Uterus (tissue), 3 donors: ENCODE measurements at regions not wholly inside any gene's neighbourhood (a gene's known extent, or its start where the extent isn't known, plus 50 kb on each side); places are given as distances from the start of the nearest gene placed in this dataset.

Experiments
- DNase-seq, 2 donors: peaks; one replicate each; pipeline ENCODE4 v3.0.0-alpha.2; 2019 to 2020
- H3K27ac ChIP-seq, 2 donors: fragments of 200-600 bp; sonication (generic); 1 replicate in 1 of 2; 2 replicates in 1 of 2; pipeline ENCODE4 v1.5.1; 2016 to 2018
- H3K27me3 ChIP-seq, 2 donors: fragments of 200-600 bp; sonication (generic); one replicate each; pipeline ENCODE4 v1.5.1; 2018 to 2019; ENCODE audit warnings: control low read depth in 1 of 2
- H3K36me3 ChIP-seq, 2 donors: fragments of 200-600 bp; sonication (generic); one replicate each; pipeline ENCODE4 v1.5.1; 2019; ENCODE audit warnings: control low read depth in 1 of 2
- H3K4me1 ChIP-seq, 2 donors: fragments of 200-600 bp; sonication (generic); one replicate each; pipeline ENCODE4 v1.5.1; 2018 to 2019; ENCODE audit warnings: control low read depth in 1 of 2
- H3K4me3 ChIP-seq, 2 donors: fragments of 200-600 bp; sonication (generic); 1 replicate in 1 of 2; 2 replicates in 1 of 2; pipeline ENCODE4 v1.5.1; 2018 to 2019; ENCODE audit warnings: mild to moderate bottlenecking in 1 of 2
- H3K9me3 ChIP-seq, 2 donors: fragments of 200-600 bp; sonication (generic); one replicate each; pipeline ENCODE4 v1.5.1; 2019; ENCODE audit warnings: control low read depth in 1 of 2
- POLR2A ChIP-seq, 2 donors: fragments of 450-650 bp; IDR thresholded peaks; one replicate each; pipeline ENCODE4 v1.6.1; 2016; ENCODE audit warnings: antibody characterized with exemption in 2 of 2, mild to moderate bottlenecking in 1 of 2, moderate library complexity in 1 of 2
- intact Hi-C: fragments of 100-400 bp; cut with DNase I; formaldehyde crosslinking; loops from one replicate; pipeline ENCODE4 v1.15.1; 2023; ENCODE audit warnings: low total_unique reads
- TF ChIP-seq, protein P1 (sequence below), 4 experiments: fragments of 200-600 bp in 2 of 4; fragments of 450-650 bp in 2 of 4; sonication (generic) in 2 of 4; IDR thresholded peaks; one replicate each; pipeline ENCODE4 v1.5.1; 2016 to 2019; ENCODE audit warnings: antibody characterized with exemption in 4 of 4, mild to moderate bottlenecking in 2 of 4, moderate library complexity in 1 of 4
- donor health status: DM: yes; HTN: yes; CAD: no.

DNA sequence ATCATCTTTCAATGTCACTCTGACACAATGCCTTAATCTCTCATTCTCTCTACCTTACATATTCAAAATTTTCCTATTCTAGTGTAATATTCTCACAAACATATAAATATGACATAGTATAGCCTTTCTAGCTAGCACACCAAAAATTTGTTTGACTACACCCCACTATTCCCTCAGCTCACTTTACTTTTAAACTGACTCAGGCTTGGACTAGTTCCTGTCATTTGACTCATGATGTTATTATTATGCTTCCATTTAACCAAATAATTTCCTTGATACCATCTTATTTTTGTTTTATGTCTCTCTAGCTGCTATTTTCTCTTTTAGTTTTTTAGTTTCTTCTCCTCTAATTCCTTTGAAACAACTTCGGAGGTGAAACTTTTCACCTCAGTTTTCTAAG, 1745.6 kb upstream of the PCDH20 start:
- DNase-seq, result no peak
- H3K9me3 ChIP-seq, result no peaks in the 10 kb centered on the region
- H3K36me3 ChIP-seq, result no peaks in the 10 kb centered on the region
- TF ChIP-seq, protein P1, sequence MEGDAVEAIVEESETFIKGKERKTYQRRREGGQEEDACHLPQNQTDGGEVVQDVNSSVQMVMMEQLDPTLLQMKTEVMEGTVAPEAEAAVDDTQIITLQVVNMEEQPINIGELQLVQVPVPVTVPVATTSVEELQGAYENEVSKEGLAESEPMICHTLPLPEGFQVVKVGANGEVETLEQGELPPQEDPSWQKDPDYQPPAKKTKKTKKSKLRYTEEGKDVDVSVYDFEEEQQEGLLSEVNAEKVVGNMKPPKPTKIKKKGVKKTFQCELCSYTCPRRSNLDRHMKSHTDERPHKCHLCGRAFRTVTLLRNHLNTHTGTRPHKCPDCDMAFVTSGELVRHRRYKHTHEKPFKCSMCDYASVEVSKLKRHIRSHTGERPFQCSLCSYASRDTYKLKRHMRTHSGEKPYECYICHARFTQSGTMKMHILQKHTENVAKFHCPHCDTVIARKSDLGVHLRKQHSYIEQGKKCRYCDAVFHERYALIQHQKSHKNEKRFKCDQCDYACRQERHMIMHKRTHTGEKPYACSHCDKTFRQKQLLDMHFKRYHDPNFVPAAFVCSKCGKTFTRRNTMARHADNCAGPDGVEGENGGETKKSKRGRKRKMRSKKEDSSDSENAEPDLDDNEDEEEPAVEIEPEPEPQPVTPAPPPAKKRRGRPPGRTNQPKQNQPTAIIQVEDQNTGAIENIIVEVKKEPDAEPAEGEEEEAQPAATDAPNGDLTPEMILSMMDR (IDR thresholded peaks at IDR 0.05), result no peak
- H3K4me1 ChIP-seq, result no peaks in the 10 kb centered on the region
- H3K27me3 ChIP-seq, result no peaks in the 10 kb centered on the region
- H3K27ac ChIP-seq, result no peak overlapping the region
- intact Hi-C loops, result no loop called here
- H3K4me3 ChIP-seq, result no peak overlapping the region

- H3K36me3 ChIP-seq, result peaks cover 0 to 3% of the 10 kb centered on the region in 2 donors
- H3K4me1 ChIP-seq, result no peaks in the 10 kb centered on the region
- no peaks in the 10 kb centered on the region for H3K27me3 ChIP-seq
- DNase-seq, result no peak
- no peak overlapping the region for H3K4me3 ChIP-seq
- TF ChIP-seq, protein P1 (IDR thresholded peaks at IDR 0.05), result no peak
- no peak for TF ChIP-seq POLR2A (IDR thresholded peaks at IDR 0.05)
- intact Hi-C loops, result no loop called here
- H3K9me3 ChIP-seq, result no peaks in the 10 kb centered on the region
- no peak overlapping the region for H3K27ac ChIP-seq
Measured at GRCh38 chr13:63156816-63157215, 1741.2 kb upstream of the PCDH20 start.

DNA sequence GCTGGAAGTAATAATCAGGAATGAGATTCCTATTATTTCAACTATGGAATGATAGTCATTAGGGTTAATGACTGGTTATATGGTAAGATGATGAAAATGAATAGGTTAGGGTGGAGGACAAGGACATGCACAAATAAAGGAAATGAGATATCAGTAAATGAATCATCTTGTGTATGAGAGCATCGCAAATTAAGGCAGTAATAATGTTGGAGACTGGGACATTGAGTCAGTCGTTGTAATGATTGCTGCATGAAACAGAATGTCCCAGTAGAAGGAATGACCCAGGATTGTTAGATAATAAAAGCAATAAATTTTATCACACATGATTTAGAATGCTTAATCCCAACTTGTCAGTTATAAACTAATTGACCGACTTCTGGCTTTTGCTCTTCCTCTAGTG, 1733.7 kb upstream of the PCDH20 start:
- TF ChIP-seq, protein P1 (IDR thresholded peaks at IDR 0.05), result no peak
- no peak for TF ChIP-seq POLR2A (IDR thresholded peaks at IDR 0.05)
- H3K9me3 ChIP-seq, result no peaks in the 10 kb centered on the region
- peaks cover 0 to 2% of the 10 kb centered on the region in 2 donors for H3K36me3 ChIP-seq
- no peaks in the 10 kb centered on the region for H3K4me1 ChIP-seq
- no peak for DNase-seq
- H3K27me3 ChIP-seq, result no peaks in the 10 kb centered on the region
- H3K27ac ChIP-seq, result no peak overlapping the region
- intact Hi-C loops, result no loop called here
- no peak overlapping the region for H3K4me3 ChIP-seq

GRCh38 chr13:63139277-63139676, 1723.6 kb upstream of the PCDH20 start:
- no peak for DNase-seq
- TF ChIP-seq, protein P1 (IDR thresholded peaks at IDR 0.05), result no peak
- no peak for TF ChIP-seq POLR2A (IDR thresholded peaks at IDR 0.05)
- Histone ChIP-seq H3K4me1 (no peaks in the 10 kb centered on the region), H3K4me3 (no peak overlapping the region), H3K36me3 (no peaks in the 10 kb centered on the region), H3K27ac (no peak overlapping the region), H3K9me3 (no peaks in the 10 kb centered on the region), H3K27me3 (peaks cover 0 to 3% of the 10 kb centered on the region in 2 donors)
- intact Hi-C loops, result no loop called here

DNA sequence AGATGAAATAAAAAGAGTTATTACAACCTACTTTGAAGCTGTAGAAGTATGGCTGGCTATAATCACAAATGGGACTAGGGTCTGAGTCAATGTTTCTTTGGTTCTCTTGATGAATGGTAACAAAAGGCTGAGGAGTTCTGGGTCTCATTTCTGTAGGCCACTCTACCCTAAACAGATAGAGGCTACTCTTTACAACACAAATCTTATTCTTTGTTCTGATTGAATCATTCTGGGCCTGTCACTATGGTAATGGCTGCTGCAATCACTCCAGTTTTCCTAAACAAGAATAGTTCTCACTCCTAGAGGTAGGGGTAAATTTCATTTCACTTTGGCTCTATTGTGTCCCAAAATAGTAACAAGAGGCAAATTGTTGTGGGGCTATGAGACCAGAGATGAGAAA, 1714.3 kb upstream of the PCDH20 start:
- intact Hi-C loops, result no loop called here
- no peaks in the 10 kb centered on the region for H3K36me3 ChIP-seq
- no peaks in the 10 kb centered on the region for H3K4me1 ChIP-seq
- no peak overlapping the region for H3K27ac ChIP-seq
- no peaks in the 10 kb centered on the region for H3K9me3 ChIP-seq
- peaks cover 0 to 3% of the 10 kb centered on the region in 2 donors for H3K27me3 ChIP-seq
- no peak for DNase-seq
- TF ChIP-seq, protein P1 (IDR thresholded peaks at IDR 0.05), result no peak
- TF ChIP-seq POLR2A (IDR thresholded peaks at IDR 0.05), result no peak
- no peak overlapping the region for H3K4me3 ChIP-seq
